Pulmonary artery endothelial cell (primary cell): ENCODE measurements at regions not wholly inside any gene's neighbourhood (a gene's known extent, or its start where the extent isn't known, plus 50 kb on each side); places are given as distances from the start of the nearest gene placed in this dataset.

ENCODE experiments used
- DNase-seq: peaks from one replicate; pipeline ENCODE4 v3.0.0-alpha.2; 2011; ENCODE audit warnings: low read depth, low spot score

GRCh38 chr2:5121121-5121520, 571.1 kb upstream of the SOX11 start:
- DNase-seq = no peak

GRCh38 chr2:5121642-5122041, 570.5 kb upstream of the SOX11 start:
- no peak for DNase-seq

GRCh38 chr2:5123582-5124196, 568.5 kb upstream of the SOX11 start:
- DNase-seq = no peak

DNA sequence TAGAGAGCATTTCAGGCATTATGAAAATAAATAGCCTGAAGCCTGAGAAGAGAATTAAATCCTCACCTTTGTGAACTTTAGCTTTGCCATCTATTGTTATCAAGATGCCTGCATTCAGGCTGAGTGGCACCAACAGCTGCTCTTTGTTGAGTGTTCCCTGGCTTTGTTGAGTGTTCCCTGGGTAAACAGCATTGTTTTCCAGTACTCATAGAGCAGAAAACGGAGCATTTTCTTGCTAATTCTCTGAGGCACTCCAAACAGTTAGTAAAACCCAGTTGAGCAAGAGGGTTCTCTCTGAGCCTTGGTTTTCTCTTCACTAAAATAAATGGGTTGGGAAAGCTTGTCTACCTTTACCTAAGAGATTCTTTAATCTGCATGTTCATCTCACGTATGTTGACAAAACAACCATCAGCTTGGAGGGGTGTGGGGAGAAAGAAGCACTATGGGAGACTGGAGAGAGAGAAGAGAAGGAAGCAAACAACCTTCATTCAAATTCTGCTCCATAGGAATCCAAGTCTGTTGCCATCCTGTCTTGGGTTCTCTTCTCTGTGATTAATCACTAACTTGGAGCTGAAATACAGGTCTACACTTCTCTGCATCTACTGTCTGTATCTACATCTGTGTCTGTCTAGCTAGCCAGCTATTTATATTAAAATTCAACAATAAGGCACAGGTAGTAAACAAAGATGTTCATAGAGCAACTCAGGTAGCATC, 567.0 kb upstream of the SOX11 start:
- no peak for DNase-seq

- no peak for DNase-seq
Measured at GRCh38 chr2:5132281-5132680, 559.9 kb upstream of the SOX11 start.

- DNase-seq = no peak
Measured at GRCh38 chr2:5140347-5140746, 551.8 kb upstream of the SOX11 start.

- no peak for DNase-seq
Measured at GRCh38 chr2:5144159-5144558, 548.0 kb upstream of the SOX11 start.

DNA sequence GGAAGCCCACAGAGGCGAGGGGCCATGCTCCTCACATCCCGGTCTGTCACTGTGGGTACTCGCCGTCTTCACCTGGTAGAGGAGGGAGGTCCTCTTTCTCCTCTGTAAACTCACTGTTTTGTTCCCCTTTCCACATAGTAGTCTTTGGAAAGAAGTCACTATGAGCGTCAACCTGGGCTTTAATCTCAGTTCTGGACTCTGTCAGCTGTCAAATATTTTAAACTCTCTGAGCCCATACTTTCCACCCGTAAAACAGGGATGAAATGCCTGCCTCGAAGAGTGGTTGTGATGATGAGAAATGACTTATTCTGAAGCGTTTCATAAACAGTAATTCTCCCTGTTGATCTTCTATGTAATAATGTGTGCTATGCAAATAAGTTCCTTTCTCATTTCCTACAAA, 547.1 kb upstream of the SOX11 start:
- DNase-seq = no peak

DNA sequence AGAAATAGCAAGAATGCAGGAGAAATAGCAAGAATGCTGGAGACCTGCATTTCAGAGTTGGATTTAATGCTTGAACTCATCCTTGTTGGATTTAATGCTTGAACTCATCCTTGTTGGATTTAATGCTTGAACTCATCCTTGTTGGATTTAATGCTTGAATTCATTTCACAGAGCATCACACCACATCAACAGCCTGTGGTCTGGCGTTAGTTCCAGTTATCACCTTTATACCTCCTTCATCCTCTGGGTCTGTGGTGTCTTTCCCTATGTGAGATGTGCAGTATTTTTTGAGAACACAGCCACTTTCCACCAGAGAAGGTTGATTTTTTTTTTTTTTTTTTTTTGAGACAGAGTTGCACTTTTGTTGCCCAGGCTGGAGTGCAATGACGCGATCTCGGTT, 546.4 kb upstream of the SOX11 start:
- DNase-seq = no peak

GRCh38 chr2:5148392-5149085, 543.6 kb upstream of the SOX11 start:
- no peak for DNase-seq

DNA sequence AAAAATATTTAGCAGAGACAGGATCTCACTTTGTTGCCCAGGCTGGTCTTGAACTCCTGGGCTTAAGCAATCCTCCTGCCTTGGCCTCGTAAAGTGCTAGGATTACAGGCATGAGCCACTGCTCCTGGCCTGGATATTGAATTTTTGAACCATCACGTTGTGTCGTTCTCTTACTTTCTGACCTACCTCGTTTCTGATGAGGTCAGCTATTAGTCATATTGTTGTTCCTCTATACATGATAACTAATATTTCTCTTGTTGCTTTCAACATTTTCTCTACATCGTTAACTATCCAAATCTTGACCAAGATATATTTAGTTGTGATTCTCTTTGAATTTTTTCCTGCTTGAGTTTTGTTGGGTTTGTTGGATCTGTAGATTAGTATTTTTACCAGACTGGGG, 541.3 kb upstream of the SOX11 start:
- DNase-seq = no peak

DNA sequence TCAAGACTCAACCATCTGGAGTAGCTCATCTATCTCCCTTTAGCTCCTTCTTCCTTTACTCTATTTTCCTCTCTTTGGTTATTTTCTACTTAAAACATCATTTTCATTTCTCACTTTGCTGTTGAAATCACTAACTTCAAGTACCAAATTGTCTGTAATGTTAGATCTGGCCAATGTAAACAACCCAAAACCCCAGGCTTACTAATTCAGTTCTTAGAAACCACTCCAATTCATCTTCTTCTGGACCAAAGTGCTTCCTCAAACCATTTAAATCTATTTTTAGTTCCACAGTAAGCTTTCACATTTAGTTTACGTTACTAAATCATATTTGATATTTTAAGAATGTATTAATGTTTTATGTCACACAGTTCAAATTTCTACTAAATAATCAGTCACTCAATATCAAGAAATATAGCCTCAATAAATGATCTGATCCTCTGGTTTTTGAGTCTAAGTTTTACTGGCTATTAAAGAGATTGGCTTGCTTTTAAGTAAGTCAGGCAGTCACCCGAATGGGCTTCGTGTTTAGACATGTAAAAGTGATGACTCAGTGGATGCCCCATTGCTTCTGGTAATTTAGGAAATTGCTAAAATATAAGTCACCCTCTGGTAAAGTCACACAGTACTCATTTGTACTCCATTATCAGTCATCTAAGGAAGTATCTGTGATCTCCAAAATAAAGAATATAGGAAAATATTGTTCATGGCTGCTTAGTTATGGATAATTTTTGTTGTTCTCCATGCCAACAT, 527.2 kb upstream of the SOX11 start:
- no peak for DNase-seq

GRCh38 chr2:5172923-5173322, 519.3 kb upstream of the SOX11 start:
- no peak for DNase-seq

GRCh38 chr2:5173876-5174535, 518.2 kb upstream of the SOX11 start:
- no peak for DNase-seq

GRCh38 chr2:5175231-5175630, 517.0 kb upstream of the SOX11 start:
- DNase-seq = no peak

GRCh38 chr2:5176764-5177163, 515.4 kb upstream of the SOX11 start:
- DNase-seq = no peak

- DNase-seq = no peak
Measured at GRCh38 chr2:5183031-5183430, 509.2 kb upstream of the SOX11 start.

DNA sequence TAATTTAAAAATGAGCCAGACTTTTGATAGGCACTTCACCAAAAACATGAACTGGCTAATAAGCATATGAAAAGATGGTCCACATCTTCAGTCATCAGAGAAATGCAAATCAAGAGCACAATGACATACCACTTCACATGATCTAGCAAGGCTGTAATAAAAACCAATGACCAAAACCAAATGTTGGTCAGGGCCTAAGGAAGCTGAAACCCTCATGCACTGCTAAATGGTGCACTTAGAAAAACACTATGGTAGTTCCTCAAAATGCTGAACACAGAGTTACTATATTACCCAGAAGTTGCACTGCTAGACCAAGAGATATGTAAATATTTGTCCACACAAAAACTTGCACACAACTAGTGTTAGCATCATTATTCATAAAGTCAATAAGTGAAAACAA, 504.9 kb upstream of the SOX11 start:
- no peak for DNase-seq

DNA sequence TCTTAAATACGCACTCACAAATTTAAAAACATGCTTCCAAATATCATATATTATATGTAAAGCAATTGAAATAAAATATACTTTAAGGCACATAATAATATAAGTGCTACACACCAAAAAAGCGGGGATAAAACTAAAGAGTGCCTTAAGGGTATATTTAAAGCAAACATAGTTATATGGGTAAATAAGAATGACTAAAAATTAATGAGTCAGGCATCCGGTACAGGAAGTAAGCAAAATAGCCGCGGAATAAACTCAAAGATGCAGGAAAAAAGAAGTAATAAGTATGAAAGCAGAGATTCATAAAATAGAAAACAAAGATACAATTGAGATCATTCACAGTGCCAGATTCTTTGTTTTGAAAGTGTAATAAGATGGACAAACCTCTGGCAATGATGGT, 503.5 kb upstream of the SOX11 start:
- no peak for DNase-seq

DNA sequence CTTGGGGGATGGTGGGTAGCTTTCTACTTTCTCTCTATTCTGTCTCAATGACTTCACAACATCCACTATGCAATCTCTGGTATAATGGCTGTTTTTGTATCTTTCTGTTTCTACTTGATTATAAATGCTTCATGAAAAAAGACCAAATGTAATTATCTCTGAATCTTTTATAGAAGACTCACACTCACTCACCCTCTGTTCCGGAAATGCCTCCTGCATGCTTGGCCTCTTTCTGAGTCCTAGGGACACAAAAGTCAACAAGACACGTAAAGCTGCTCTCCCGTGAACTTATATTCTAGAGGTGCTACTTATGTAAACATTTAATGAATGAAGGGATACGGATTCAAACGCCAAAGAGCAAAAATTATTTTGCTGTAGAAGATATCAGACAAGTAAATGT, 502.2 kb upstream of the SOX11 start:
- no peak for DNase-seq

- no peak for DNase-seq
Measured at GRCh38 chr2:5195636-5196035, 496.5 kb upstream of the SOX11 start.
